Tibial nerve (tissue), 4 donors: ENCODE measurements at regions not wholly inside any gene's neighbourhood (a gene's known extent, or its start where the extent isn't known, plus 50 kb on each side); places are given as distances from the start of the nearest gene placed in this dataset.

Experiments
- CTCF ChIP-seq, 5 experiments: fragments of 200-600 bp in 3 of 5; fragments of 450-650 bp in 2 of 5; sonication (generic) in 3 of 5; IDR thresholded peaks; one replicate each; pipeline ENCODE4 v1.5.1; 2016 to 2019; ENCODE audit warnings: antibody characterized with exemption in 5 of 5, mild to moderate bottlenecking in 3 of 5, moderate library complexity in 2 of 5
- EP300 ChIP-seq, 2 donors: sonication (generic); formaldehyde crosslinking; IDR thresholded peaks; one replicate each; pipeline ENCODE4 v1.6.1; 2017; ENCODE audit warnings: antibody characterized with exemption in 2 of 2, mild to moderate bottlenecking in 1 of 2
- POLR2A ChIP-seq, 2 donors: fragments of 450-650 bp; IDR thresholded peaks; one replicate each; pipeline ENCODE4 v1.6.1; 2017; ENCODE audit warnings: antibody characterized with exemption in 2 of 2, mild to moderate bottlenecking in 2 of 2, moderate library complexity in 2 of 2

- TF ChIP-seq EP300 (IDR thresholded peaks at IDR 0.05) (no peak), CTCF (IDR thresholded peaks at IDR 0.05) (no peak), POLR2A (IDR thresholded peaks at IDR 0.05) (no peak)
These were observed 62.4 kb downstream of the CRYBB2 start for GRCh38 chr22:25281675-25282345.
